ENCODE measurements at regions not wholly inside any gene's neighbourhood (a gene's known extent, or its start where the extent isn't known, plus 50 kb on each side); places are given as distances from the start of the nearest gene placed in this dataset.
"Not testable (repeated sequence)": the region's sequence is repeated elsewhere in the genome, so short reads cannot be mapped to it uniquely, and the experiment has no call there.

- not testable (repeated sequence) for H3K4me1 ChIP-seq (ENCODE audit: insufficient read depth); H3K27me3 ChIP-seq (ENCODE audit: insufficient read depth); H3K9me3 Mint-ChIP-seq; H3K27ac ChIP-seq (ENCODE audit: low read depth); H3K36me3 ChIP-seq (ENCODE audit: insufficient read depth); H3K4me1 Mint-ChIP-seq; H3K27ac Mint-ChIP-seq; H3K4me2 ChIP-seq; H4K20me1 ChIP-seq (replicated peaks; ENCODE audit: insufficient read depth); ATAC-seq; H3K27me3 Mint-ChIP-seq (ENCODE audit: insufficient read depth, low read depth, poor library complexity); DNase-seq (ENCODE audit: low spot score); H3F3A ChIP-seq (replicated peaks; ENCODE audit: low read depth); H3K36me3 Mint-ChIP-seq (ENCODE audit: low read depth); H2AFZ ChIP-seq; H3K4me3 ChIP-seq; H3K4me3 Mint-ChIP-seq; H3K79me2 ChIP-seq (replicated peaks; ENCODE audit: insufficient read depth)
- H3K9me2 ChIP-seq (ENCODE audit: insufficient read depth): peaks cover 18% of the 10 kb centered on the region; the same call in 1 of the 2 replicates
Observed at GRCh38 chr4:10382171-10382570, 75.1 kb downstream of the ZNF518B start.

DNA sequence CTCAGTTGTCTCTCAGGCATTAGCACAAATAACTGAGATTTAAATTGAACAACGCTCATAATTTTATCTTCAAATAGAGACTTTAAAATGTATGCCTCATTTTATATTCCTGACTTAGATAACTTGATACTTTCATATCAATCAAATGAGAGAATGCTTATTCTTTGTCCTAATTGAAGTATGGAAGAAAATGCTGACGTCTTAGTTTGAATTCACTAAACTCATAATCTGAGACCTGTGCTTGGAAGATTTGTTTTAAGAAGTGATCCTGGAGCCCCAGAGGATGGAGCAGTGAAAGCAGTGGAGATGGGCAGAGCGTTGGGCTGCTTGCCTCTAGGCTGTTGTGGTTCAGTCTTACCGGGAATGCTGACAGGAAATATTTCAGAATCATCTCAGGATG is 76.1 kb downstream of the ZNF518B start:
- Histone ChIP-seq H3K4me3 (no peak overlapping the region), H2AFZ (no peak overlapping the region), H3K9me2 (ENCODE audit: insufficient read depth) (peaks cover 15% of the 10 kb centered on the region; the same call in 1 of the 2 replicates), H3K4me1 (ENCODE audit: insufficient read depth) (no peaks in the 10 kb centered on the region), H4K20me1 (replicated peaks; ENCODE audit: insufficient read depth) (no peaks in the 10 kb centered on the region), H3K4me2 (no peak overlapping the region), H3F3A (replicated peaks; ENCODE audit: low read depth) (no peaks in the 10 kb centered on the region), H3K27ac (ENCODE audit: low read depth) (no peak overlapping the region), H3K36me3 (ENCODE audit: insufficient read depth) (no peaks in the 10 kb centered on the region), H3K27me3 (ENCODE audit: insufficient read depth) (no peaks in the 10 kb centered on the region), H3K79me2 (replicated peaks; ENCODE audit: insufficient read depth) (no peaks in the 10 kb centered on the region)
- H3K9me3 Mint-ChIP-seq: no peaks in the 10 kb centered on the region
- no peak overlapping the region for H3K4me3 Mint-ChIP-seq
- no peaks in the 10 kb centered on the region for H3K36me3 Mint-ChIP-seq (ENCODE audit: low read depth)
- DNase-seq (ENCODE audit: low spot score) (no peak), ATAC-seq (no peak)
- no peaks in the 10 kb centered on the region for H3K4me1 Mint-ChIP-seq
- H3K27me3 Mint-ChIP-seq (ENCODE audit: insufficient read depth, low read depth, poor library complexity): no peaks in the 10 kb centered on the region
- H3K27ac Mint-ChIP-seq: no peak overlapping the region
- TF ChIP-seq NANOG (IDR thresholded peaks at IDR 0.05; ENCODE audit: borderline replicate concordance): no peak
- TF ChIP-seq REST (IDR thresholded peaks at IDR 0.05; ENCODE audit: unreplicated experiment): no peak
- no peak for TF ChIP-seq CREB1 (CRISPR knock-in tag; IDR thresholded peaks at IDR 0.05; ENCODE audit: low read depth)
- no peak for TF ChIP-seq JUNB (IDR thresholded peaks at IDR 0.05; ENCODE audit: unreplicated experiment)
- TF ChIP-seq POLR2AphosphoS5 (IDR thresholded peaks at IDR 0.05; ENCODE audit: low read depth): no peak
- no peak for TF ChIP-seq CTCF (conservative IDR thresholded peaks at IDR 0.05; ENCODE audit: low read depth in 2 of 2)
- no peak for TF ChIP-seq ZNF114 (CRISPR knock-in tag; IDR thresholded peaks at IDR 0.05)
- TF ChIP-seq, protein P1, sequence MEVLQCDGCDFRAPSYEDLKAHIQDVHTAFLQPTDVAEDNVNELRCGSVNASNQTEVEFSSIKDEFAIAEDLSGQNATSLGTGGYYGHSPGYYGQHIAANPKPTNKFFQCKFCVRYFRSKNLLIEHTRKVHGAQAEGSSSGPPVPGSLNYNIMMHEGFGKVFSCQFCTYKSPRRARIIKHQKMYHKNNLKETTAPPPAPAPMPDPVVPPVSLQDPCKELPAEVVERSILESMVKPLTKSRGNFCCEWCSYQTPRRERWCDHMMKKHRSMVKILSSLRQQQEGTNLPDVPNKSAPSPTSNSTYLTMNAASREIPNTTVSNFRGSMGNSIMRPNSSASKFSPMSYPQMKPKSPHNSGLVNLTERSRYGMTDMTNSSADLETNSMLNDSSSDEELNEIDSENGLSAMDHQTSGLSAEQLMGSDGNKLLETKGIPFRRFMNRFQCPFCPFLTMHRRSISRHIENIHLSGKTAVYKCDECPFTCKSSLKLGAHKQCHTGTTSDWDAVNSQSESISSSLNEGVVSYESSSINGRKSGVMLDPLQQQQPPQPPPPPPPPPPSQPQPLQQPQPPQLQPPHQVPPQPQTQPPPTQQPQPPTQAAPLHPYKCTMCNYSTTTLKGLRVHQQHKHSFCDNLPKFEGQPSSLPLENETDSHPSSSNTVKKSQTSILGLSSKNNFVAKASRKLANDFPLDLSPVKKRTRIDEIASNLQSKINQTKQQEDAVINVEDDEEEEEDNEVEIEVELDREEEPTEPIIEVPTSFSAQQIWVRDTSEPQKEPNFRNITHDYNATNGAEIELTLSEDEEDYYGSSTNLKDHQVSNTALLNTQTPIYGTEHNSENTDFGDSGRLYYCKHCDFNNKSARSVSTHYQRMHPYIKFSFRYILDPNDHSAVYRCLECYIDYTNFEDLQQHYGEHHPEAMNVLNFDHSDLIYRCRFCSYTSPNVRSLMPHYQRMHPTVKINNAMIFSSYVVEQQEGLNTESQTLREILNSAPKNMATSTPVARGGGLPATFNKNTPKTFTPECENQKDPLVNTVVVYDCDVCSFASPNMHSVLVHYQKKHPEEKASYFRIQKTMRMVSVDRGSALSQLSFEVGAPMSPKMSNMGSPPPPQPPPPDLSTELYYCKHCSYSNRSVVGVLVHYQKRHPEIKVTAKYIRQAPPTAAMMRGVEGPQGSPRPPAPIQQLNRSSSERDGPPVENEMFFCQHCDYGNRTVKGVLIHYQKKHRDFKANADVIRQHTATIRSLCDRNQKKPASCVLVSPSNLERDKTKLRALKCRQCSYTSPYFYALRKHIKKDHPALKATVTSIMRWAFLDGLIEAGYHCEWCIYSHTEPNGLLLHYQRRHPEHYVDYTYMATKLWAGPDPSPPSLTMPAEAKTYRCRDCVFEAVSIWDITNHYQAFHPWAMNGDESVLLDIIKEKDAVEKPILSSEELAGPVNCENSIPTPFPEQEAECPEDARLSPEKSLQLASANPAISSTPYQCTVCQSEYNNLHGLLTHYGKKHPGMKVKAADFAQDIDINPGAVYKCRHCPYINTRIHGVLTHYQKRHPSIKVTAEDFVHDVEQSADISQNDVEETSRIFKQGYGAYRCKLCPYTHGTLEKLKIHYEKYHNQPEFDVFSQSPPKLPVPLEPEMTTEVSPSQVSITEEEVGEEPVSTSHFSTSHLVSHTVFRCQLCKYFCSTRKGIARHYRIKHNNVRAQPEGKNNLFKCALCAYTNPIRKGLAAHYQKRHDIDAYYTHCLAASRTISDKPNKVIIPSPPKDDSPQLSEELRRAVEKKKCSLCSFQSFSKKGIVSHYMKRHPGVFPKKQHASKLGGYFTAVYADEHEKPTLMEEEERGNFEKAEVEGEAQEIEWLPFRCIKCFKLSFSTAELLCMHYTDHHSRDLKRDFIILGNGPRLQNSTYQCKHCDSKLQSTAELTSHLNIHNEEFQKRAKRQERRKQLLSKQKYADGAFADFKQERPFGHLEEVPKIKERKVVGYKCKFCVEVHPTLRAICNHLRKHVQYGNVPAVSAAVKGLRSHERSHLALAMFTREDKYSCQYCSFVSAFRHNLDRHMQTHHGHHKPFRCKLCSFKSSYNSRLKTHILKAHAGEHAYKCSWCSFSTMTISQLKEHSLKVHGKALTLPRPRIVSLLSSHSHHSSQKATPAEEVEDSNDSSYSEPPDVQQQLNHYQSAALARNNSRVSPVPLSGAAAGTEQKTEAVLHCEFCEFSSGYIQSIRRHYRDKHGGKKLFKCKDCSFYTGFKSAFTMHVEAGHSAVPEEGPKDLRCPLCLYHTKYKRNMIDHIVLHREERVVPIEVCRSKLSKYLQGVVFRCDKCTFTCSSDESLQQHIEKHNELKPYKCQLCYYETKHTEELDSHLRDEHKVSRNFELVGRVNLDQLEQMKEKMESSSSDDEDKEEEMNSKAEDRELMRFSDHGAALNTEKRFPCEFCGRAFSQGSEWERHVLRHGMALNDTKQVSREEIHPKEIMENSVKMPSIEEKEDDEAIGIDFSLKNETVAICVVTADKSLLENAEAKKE (CRISPR knock-in tag; IDR thresholded peaks at IDR 0.05): no peak
- TF ChIP-seq STAT1 (IDR thresholded peaks at IDR 0.05; ENCODE audit: unreplicated experiment): no peak

Measured in GM23338 (cell line).